ENCODE measurements at regions not wholly inside any gene's neighbourhood (a gene's known extent, or its start where the extent isn't known, plus 50 kb on each side); places are given as distances from the start of the nearest gene placed in this dataset.
A peak's percentile ranks its signal among the peaks of the same experiment; 100 is the strongest.

GRCh38 chr13:59532405-59532804 is 631.3 kb downstream of the DIAPH3 start:
- Mint-ChIP-seq H3K4me3 (ENCODE audit: low read depth, unreplicated experiment) (no peak overlapping the region), H3K4me1 (ENCODE audit: low read depth, unreplicated experiment) (no peaks in the 10 kb centered on the region), H3K27ac (ENCODE audit: unreplicated experiment) (no peak overlapping the region), H3K27me3 (ENCODE audit: unreplicated experiment) (no peaks in the 10 kb centered on the region), H3K36me3 (ENCODE audit: insufficient read depth, unreplicated experiment) (no peaks in the 10 kb centered on the region), H3K9me3 (ENCODE audit: low read depth, unreplicated experiment) (no peaks in the 10 kb centered on the region)
- TF ChIP-seq CTCF (IDR thresholded peaks at IDR 0.05; ENCODE audit: unreplicated experiment): no peak
- BruUV-seq (replicated peaks): no TSS peak
- intact Hi-C loops (cut with micrococcal nuclease; ENCODE audit: unreplicated experiment): loop anchor here (5.0 to 10.0 kb wide), 2 partner anchors 75 to 142 kb away; no protein-coding TSS in a partner anchor
- DNase-seq: no peak
- CTCF ChIA-PET: no interaction called here

- Mint-ChIP-seq H3K4me1 (ENCODE audit: low read depth, unreplicated experiment) (no peaks in the 10 kb centered on the region), H3K9me3 (ENCODE audit: low read depth, unreplicated experiment) (no peaks in the 10 kb centered on the region), H3K27me3 (ENCODE audit: unreplicated experiment) (no peaks in the 10 kb centered on the region), H3K27ac (ENCODE audit: unreplicated experiment) (no peak overlapping the region), H3K4me3 (ENCODE audit: low read depth, unreplicated experiment) (no peak overlapping the region), H3K36me3 (ENCODE audit: insufficient read depth, unreplicated experiment) (no peaks in the 10 kb centered on the region)
- CTCF ChIA-PET: no interaction called here
- intact Hi-C loops (cut with micrococcal nuclease; ENCODE audit: unreplicated experiment): loop anchor here (5.0 to 10.0 kb wide), 2 partner anchors 73 to 141 kb away; no protein-coding TSS in a partner anchor
- BruUV-seq (replicated peaks): no TSS peak
- no peak for TF ChIP-seq CTCF (IDR thresholded peaks at IDR 0.05; ENCODE audit: unreplicated experiment)
- DNase-seq: peak; percentile 13
These were observed 629.9 kb downstream of the DIAPH3 start for GRCh38 chr13:59533561-59534555.

- CTCF ChIA-PET: no interaction called here
- no TSS peak for BruUV-seq (replicated peaks)
- DNase-seq: no peak
- no peaks in the 10 kb centered on the region for H3K36me3 Mint-ChIP-seq (ENCODE audit: insufficient read depth, unreplicated experiment)
- TF ChIP-seq CTCF (IDR thresholded peaks at IDR 0.05; ENCODE audit: unreplicated experiment): no peak
- H3K9me3 Mint-ChIP-seq (ENCODE audit: low read depth, unreplicated experiment): no peaks in the 10 kb centered on the region
- intact Hi-C loops (cut with micrococcal nuclease; ENCODE audit: unreplicated experiment): loop anchor here (5.0 to 10.0 kb wide), 2 partner anchors 72 to 140 kb away; no protein-coding TSS in a partner anchor
- H3K27ac Mint-ChIP-seq (ENCODE audit: unreplicated experiment): no peak overlapping the region
- H3K4me3 Mint-ChIP-seq (ENCODE audit: low read depth, unreplicated experiment): no peak overlapping the region
- no peaks in the 10 kb centered on the region for H3K4me1 Mint-ChIP-seq (ENCODE audit: low read depth, unreplicated experiment)
- H3K27me3 Mint-ChIP-seq (ENCODE audit: unreplicated experiment): no peaks in the 10 kb centered on the region
These were observed 628.9 kb downstream of the DIAPH3 start for GRCh38 chr13:59534806-59535205.

GRCh38 chr13:59537500-59537899 is 626.2 kb downstream of the DIAPH3 start:
- CTCF ChIA-PET: no interaction called here
- H3K27ac Mint-ChIP-seq (ENCODE audit: unreplicated experiment): no peak overlapping the region
- BruUV-seq (replicated peaks): no TSS peak
- no peaks in the 10 kb centered on the region for H3K9me3 Mint-ChIP-seq (ENCODE audit: low read depth, unreplicated experiment)
- intact Hi-C loops (cut with micrococcal nuclease; ENCODE audit: unreplicated experiment): loop anchor here (10.0 kb wide), 1 partner anchor 137 kb away; no protein-coding TSS in a partner anchor
- no peaks in the 10 kb centered on the region for H3K27me3 Mint-ChIP-seq (ENCODE audit: unreplicated experiment)
- H3K4me1 Mint-ChIP-seq (ENCODE audit: low read depth, unreplicated experiment): no peaks in the 10 kb centered on the region
- H3K36me3 Mint-ChIP-seq (ENCODE audit: insufficient read depth, unreplicated experiment): no peaks in the 10 kb centered on the region
- TF ChIP-seq CTCF (IDR thresholded peaks at IDR 0.05; ENCODE audit: unreplicated experiment): no peak
- H3K4me3 Mint-ChIP-seq (ENCODE audit: low read depth, unreplicated experiment): no peak overlapping the region
- no peak for DNase-seq
